Activated CD4-positive, alpha-beta memory T cell treated with anti-CD3 and anti-CD28 coated beads for 36 hours (primary cell): ENCODE measurements at regions not wholly inside any gene's neighbourhood (a gene's known extent, or its start where the extent isn't known, plus 50 kb on each side); places are given as distances from the start of the nearest gene placed in this dataset.

ENCODE experiments used
- CTCF ChIA-PET: fragments of 350-600 bp; sonication (Branson Sonifier 250); formaldehyde crosslinking; loops from one replicate; lab custom pipeline; 2021; ENCODE audit warnings: antibody characterized with exemption, inconsistent platforms; lab: Charles Lee
- POLR2A ChIA-PET: fragments of 350-600 bp; sonication (Branson Sonifier 250); formaldehyde crosslinking; loops from one replicate; lab custom pipeline; 2021; ENCODE audit warnings: antibody characterized with exemption; lab: Charles Lee
- DNase-seq: peaks from one replicate; pipeline ENCODE4 v3.0.0-alpha.2; 2020
- H3K27ac Mint-ChIP-seq: one replicate; pipeline ENCODE4 v1.8.0; 2021; ENCODE audit warnings: mixed read lengths
- H3K27me3 Mint-ChIP-seq: one replicate; pipeline ENCODE4 v1.8.0; 2021; ENCODE audit warnings: mixed read lengths
- H3K36me3 Mint-ChIP-seq: one replicate; pipeline ENCODE4 v1.8.0; 2021; ENCODE audit warnings: mixed read lengths
- H3K4me1 Mint-ChIP-seq: one replicate; pipeline ENCODE4 v1.8.0; 2021; ENCODE audit warnings: low read depth, mixed read lengths
- H3K4me3 Mint-ChIP-seq: one replicate; pipeline ENCODE4 v1.8.0; 2021; ENCODE audit warnings: mild to moderate bottlenecking, mixed read lengths
- H3K9me3 Mint-ChIP-seq: one replicate; pipeline ENCODE4 v1.8.0; 2021; ENCODE audit warnings: mixed read lengths
- intact Hi-C: fragments of 100-400 bp; cut with micrococcal nuclease; formaldehyde crosslinking; loops from one replicate; pipeline ENCODE4 v1.15.1; 2023

DNA sequence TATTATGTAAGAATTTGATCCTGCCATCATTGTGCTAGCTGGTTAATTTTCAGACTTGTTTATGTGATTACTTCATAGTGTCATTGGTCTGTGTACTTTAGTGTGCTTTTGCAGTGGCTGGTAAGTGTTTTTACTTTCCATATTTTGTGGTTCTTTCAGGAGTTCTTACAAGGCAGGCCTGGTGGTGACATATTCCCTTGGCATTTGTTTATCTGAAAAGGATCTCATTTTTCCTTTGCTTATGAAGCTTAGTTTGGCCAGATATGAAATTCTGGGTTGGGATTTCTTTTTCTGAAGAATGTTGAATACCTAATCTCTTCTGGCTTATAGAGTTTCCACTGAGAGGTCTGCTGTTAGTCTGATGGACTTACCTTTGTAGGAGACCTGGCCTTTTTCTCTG is 72.8 kb upstream of the MC4R start:
- intact Hi-C loops = no loop called here
- H3K36me3 Mint-ChIP-seq = no peaks in the 10 kb centered on the region
- H3K4me1 Mint-ChIP-seq = no peaks in the 10 kb centered on the region
- no peaks in the 10 kb centered on the region for H3K27me3 Mint-ChIP-seq
- CTCF ChIA-PET = no interaction called here
- POLR2A ChIA-PET = no interaction called here
- H3K27ac Mint-ChIP-seq = no peak overlapping the region
- H3K4me3 Mint-ChIP-seq = no peak overlapping the region
- peaks cover 10% of the 10 kb centered on the region for H3K9me3 Mint-ChIP-seq
- DNase-seq = no peak

DNA sequence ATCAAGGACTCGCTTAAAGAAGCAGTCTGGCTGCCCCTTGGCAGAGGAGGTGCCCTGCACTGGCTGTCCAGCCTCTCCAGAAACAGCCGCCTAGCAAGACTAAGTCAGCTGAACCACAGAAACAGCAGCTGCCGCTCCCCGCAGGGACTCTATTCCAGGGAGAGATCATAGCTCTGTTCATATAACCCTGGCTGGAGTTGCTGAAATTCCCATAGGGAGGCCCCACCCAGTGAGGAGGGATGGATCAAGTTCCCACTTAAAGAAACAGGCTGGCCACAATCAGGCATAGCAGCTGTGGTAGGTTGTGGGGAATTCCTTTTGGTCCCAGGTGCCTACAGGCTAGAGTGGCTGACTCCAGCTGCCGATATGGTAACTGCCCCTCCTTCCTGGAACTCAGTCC is 74.2 kb upstream of the MC4R start:
- Mint-ChIP-seq H3K4me3 (no peak overlapping the region), H3K4me1 (no peaks in the 10 kb centered on the region), H3K27ac (no peak overlapping the region), H3K9me3 (peaks cover 10% of the 10 kb centered on the region), H3K36me3 (no peaks in the 10 kb centered on the region), H3K27me3 (no peaks in the 10 kb centered on the region)
- intact Hi-C loops = no loop called here
- no peak for DNase-seq
- CTCF ChIA-PET = no interaction called here
- POLR2A ChIA-PET = no interaction called here

DNA sequence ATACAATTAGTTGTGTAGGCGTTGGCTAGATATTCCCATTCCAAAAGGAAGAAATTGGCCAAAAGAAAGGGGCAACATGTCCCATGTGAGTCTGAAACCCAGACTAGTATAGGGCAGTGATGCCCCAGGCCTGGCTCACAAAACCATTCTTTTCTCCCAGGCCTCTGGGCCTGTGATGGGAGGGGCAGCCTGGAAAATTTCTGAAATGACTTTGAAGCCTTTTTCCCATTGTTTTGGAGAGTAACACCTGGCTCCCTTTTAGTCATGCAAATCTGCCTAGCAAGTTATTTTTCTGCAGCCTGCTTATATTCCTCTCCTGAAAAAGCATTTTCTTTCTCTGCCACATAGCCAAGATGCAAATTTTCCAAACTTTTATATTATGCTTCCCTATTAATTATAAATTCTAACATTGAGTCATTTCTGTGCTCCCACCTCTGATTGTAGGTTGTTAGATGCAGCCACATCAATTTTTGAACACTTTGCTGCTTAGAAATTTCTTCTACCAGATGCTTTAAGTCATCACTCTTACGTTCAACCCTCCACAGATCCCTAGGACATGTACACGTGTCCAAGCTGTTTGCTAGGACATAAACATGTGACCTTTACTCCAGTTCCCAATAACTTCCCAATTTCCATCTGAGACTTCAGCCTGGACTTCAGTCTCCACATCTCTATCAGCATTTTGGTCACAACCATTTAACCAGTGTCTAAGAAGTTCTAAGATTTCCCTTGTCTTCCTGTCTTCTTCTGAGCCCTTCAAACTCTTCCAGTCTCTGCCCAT is 76.1 kb upstream of the MC4R start:
- peaks cover 7% of the 10 kb centered on the region for H3K9me3 Mint-ChIP-seq
- no peak overlapping the region for H3K27ac Mint-ChIP-seq
- ChIA-PET POLR2A (no interaction called here), CTCF (no interaction called here)
- no peaks in the 10 kb centered on the region for H3K4me1 Mint-ChIP-seq
- no peak for DNase-seq
- no peaks in the 10 kb centered on the region for H3K36me3 Mint-ChIP-seq
- no peaks in the 10 kb centered on the region for H3K27me3 Mint-ChIP-seq
- intact Hi-C loops = no loop called here
- no peak overlapping the region for H3K4me3 Mint-ChIP-seq

DNA sequence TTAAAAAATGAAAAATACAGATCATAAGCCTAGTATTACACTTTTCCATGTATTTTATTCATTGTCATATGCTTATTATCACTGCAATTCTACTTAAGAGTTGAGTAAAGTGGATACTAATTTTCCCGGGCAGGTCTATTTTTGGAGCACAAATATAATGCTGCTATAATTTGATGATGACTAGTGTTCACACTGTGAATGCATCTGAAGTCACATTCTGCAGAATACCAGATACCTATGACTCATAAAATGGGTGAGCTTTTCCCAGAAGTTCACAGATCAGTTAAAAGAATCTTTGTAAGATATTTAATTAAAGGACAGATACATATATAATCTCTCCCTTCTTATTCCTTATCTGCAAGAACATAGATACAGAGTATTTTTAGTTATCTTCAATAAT is 79.8 kb upstream of the MC4R start:
- Mint-ChIP-seq H3K4me3 (no peak overlapping the region), H3K27me3 (no peaks in the 10 kb centered on the region), H3K9me3 (peaks cover 10% of the 10 kb centered on the region), H3K36me3 (no peaks in the 10 kb centered on the region), H3K27ac (no peak overlapping the region), H3K4me1 (no peaks in the 10 kb centered on the region)
- intact Hi-C loops = no loop called here
- no peak for DNase-seq
- CTCF ChIA-PET = no interaction called here
- POLR2A ChIA-PET = no interaction called here

DNA sequence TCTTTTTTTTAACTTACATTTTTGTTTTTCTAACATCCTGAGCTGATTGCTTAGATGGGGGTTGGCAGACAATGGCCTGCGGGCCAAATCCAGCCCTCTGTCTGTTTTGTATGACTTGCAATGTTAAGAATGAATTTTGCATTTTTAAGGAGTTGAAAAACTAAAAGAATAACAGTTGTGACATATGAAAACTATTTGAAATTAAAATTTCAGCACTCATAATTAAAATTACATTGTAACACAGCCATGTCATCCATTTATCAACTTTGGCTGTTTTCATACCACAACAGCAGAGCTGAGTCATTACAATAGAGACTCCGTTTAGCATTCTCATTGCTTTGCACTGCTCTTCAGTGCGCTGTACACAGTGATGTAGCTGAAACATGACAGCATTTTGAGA is 94.1 kb upstream of the MC4R start:
- CTCF ChIA-PET = no interaction called here
- Mint-ChIP-seq H3K9me3 (no peaks in the 10 kb centered on the region), H3K36me3 (no peaks in the 10 kb centered on the region), H3K4me3 (no peak overlapping the region), H3K27ac (no peak overlapping the region), H3K27me3 (no peaks in the 10 kb centered on the region), H3K4me1 (no peaks in the 10 kb centered on the region)
- POLR2A ChIA-PET = no interaction called here
- DNase-seq = no peak
- intact Hi-C loops = no loop called here

DNA sequence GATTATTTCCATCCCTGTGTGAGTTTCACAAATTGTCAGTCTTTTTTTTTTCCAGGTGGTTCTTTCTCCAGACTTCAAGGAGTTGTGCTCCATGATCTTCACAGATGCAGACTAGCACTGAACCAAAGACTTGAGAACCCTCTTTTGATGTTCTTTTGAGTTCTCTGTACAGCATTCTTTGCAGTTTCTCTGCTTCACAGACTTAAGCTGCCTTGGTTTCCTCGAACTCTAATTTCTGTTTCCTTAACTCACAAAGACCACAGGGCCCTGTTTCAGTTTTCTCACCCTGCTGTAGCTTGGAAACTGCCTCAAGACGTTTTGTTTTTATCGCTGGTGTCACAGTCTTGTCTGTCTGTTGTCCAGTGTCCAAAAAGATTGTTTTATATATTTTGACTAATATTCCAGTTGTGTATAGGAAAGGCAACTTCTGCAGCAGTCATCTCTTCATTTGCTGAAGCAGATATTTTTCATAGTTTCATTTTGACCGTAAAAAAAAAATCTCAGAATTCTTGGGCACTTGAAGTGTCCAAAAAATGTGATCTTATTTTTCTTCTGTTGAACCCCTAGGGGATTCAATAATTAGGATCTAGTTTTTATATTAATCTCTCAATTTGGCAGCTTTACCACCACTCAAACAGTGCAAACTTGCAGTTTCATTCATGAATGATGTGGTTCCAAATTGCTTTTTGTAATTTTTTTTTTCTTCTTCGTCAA is 97.0 kb upstream of the MC4R start:
- DNase-seq = no peak
- peaks cover under 1% of the 10 kb centered on the region for H3K9me3 Mint-ChIP-seq
- CTCF ChIA-PET = no interaction called here
- POLR2A ChIA-PET = no interaction called here
- intact Hi-C loops = no loop called here
- no peaks in the 10 kb centered on the region for H3K36me3 Mint-ChIP-seq
- no peak overlapping the region for H3K4me3 Mint-ChIP-seq
- no peaks in the 10 kb centered on the region for H3K4me1 Mint-ChIP-seq
- H3K27ac Mint-ChIP-seq = no peak overlapping the region
- no peaks in the 10 kb centered on the region for H3K27me3 Mint-ChIP-seq

DNA sequence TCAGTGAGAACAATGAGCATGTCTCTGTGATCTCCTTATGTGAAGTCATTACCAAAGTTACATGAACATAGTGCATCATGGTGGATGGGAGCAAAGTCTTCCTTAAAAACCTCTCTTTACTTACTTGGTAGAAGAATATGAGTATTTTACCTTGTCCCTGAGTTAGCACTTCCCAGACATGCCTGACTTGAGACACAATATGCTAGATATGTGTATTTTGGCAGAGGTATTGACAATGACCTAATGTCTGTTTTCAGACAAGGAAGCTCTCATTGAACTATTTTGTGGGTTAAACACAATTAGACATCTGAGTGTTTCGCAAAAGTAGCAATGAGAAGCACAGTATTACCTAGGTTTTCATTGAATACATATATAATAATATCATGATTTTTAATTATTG is 99.1 kb upstream of the MC4R start:
- Mint-ChIP-seq H3K36me3 (no peaks in the 10 kb centered on the region), H3K4me1 (no peaks in the 10 kb centered on the region), H3K4me3 (no peak overlapping the region), H3K27me3 (no peaks in the 10 kb centered on the region), H3K27ac (no peak overlapping the region), H3K9me3 (peaks cover 5% of the 10 kb centered on the region)
- ChIA-PET CTCF (no interaction called here), POLR2A (no interaction called here)
- DNase-seq = no peak
- intact Hi-C loops = no loop called here

DNA sequence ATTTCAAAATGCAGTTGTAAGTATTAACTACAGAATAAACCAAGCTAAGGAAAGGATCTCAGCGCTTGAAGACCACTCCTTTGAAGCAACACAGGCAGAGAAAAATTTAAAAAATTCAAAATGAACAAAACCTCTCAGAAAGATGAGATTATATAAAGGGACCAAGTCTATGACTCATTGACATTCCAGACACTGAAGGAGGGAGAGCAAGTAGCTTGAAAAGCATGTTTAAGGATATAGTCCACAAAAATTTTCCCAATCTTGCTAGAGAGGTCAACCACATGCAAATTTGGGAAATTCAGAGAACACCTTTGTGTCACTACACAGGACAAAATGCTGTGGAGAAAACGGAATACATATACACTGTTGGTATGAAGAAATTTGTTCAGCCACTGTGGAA is 112.6 kb upstream of the MC4R start:
- H3K4me1 Mint-ChIP-seq = no peaks in the 10 kb centered on the region
- CTCF ChIA-PET = no interaction called here
- H3K27ac Mint-ChIP-seq = no peak overlapping the region
- intact Hi-C loops = no loop called here
- DNase-seq = no peak
- POLR2A ChIA-PET = no interaction called here
- peaks cover 5% of the 10 kb centered on the region for H3K9me3 Mint-ChIP-seq
- no peaks in the 10 kb centered on the region for H3K27me3 Mint-ChIP-seq
- H3K4me3 Mint-ChIP-seq = no peak overlapping the region
- no peaks in the 10 kb centered on the region for H3K36me3 Mint-ChIP-seq

DNA sequence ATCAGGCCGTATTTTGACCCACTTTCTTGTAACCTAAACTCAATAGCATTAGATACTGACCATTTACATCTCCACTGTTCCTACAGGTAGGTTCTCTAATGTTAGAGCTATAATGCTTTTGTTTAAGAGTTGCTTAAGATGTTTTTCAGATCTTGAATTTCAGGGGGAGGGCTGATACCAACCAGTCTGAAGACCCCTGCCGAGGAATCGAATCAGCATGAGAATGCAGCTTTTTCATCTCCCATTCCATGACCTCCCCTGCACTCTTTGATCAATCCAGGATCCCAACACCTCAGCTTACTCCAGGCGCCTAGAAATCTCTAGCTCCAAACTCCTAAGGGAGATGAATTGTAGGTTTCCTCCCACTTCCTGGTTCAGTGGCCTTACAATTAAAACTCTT is 120.5 kb upstream of the MC4R start:
- Mint-ChIP-seq H3K36me3 (no peaks in the 10 kb centered on the region), H3K9me3 (no peaks in the 10 kb centered on the region), H3K27me3 (no peaks in the 10 kb centered on the region), H3K4me1 (no peaks in the 10 kb centered on the region), H3K27ac (no peak overlapping the region), H3K4me3 (no peak overlapping the region)
- intact Hi-C loops = no loop called here
- ChIA-PET POLR2A (no interaction called here), CTCF (no interaction called here)
- DNase-seq = no peak

DNA sequence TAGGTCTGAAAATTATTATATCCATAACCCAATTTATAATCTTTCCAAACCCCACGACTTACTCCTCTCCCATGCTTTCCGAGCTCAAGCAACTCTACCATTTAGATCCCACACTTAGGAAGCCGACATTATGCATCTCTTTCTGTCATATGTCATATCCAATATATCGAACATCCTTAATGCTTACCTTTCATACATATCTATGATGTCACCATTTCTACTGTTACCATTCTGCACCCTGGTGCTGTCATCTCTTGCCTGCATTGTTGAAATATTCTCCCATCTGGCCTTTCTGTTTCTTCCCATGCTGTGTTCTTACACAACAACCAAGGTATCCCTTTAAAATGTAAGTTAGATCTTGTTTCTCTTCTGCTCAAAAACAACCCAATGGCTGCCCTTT is 127.1 kb upstream of the MC4R start:
- no peak for DNase-seq
- no peak overlapping the region for H3K27ac Mint-ChIP-seq
- no peaks in the 10 kb centered on the region for H3K4me1 Mint-ChIP-seq
- H3K36me3 Mint-ChIP-seq = no peaks in the 10 kb centered on the region
- no peak overlapping the region for H3K4me3 Mint-ChIP-seq
- ChIA-PET POLR2A (interaction anchor here (0.7 kb wide), 1 partner anchor 830 kb away, joined by 4 read pairs; no protein-coding TSS in a partner anchor), CTCF (no interaction called here)
- H3K9me3 Mint-ChIP-seq = no peaks in the 10 kb centered on the region
- intact Hi-C loops = no loop called here
- H3K27me3 Mint-ChIP-seq = no peaks in the 10 kb centered on the region

DNA sequence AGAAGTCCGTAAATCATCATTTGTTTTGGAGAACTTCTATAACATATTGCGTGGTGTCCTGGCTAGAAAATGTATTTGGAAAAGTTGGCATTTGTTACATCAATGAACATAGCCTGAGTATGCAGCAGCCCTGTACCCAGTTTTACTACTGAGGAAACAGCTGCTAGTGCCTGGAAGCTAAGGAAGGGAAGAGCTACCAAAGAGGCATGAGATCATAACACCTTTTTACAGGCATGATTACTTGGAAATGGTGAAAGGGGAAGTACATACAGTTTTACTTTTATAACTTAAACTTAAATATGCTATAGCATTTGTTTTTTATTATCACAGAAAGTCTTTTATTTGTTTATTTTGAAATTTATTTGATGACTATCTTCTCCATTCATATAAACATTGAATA is 128.4 kb upstream of the MC4R start:
- Mint-ChIP-seq H3K27ac (no peak overlapping the region), H3K4me3 (no peak overlapping the region), H3K27me3 (no peaks in the 10 kb centered on the region), H3K4me1 (no peaks in the 10 kb centered on the region), H3K9me3 (no peaks in the 10 kb centered on the region), H3K36me3 (no peaks in the 10 kb centered on the region)
- intact Hi-C loops = no loop called here
- CTCF ChIA-PET = no interaction called here
- DNase-seq = no peak
- POLR2A ChIA-PET = no interaction called here

DNA sequence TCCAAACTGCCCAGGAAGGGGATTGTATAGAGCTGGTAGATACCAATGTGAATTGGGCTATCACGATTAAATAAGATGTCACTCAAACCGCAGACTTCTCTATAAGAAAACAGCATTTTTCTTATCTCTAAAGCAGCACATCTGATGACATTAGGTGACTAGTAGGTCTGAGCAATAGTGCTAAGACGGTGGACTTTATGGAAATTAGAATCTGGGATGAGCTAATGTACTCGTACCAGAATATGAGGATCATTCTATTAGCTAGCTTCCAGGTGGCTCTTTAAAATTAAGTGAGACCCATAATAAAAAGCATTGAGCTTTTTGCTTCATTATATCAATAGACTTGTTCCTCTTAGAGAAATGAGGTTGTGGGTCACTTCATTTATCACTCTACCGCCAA is 130.0 kb upstream of the MC4R start:
- POLR2A ChIA-PET = no interaction called here
- Mint-ChIP-seq H3K4me1 (no peaks in the 10 kb centered on the region), H3K27ac (no peak overlapping the region), H3K27me3 (no peaks in the 10 kb centered on the region), H3K36me3 (no peaks in the 10 kb centered on the region), H3K4me3 (no peak overlapping the region), H3K9me3 (no peaks in the 10 kb centered on the region)
- DNase-seq = no peak
- intact Hi-C loops = no loop called here
- CTCF ChIA-PET = no interaction called here

DNA sequence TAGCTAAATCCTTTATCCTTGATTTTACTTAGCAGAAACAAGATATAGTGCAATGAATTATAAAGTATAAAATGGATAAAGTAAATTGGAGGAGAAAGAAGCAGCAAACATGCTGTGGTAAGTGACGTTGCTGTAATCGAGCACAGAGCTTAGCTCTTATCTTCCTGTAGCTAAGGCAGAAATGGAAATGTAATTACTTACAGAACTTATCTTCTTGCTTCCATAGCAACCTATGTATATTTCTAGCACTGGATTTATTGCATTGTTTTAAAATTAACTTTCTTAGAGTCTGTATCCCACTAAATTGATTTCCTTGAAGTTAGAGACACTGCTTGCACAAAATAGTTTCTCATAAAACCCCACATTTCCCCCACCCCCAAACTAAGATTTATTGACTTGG is 130.6 kb upstream of the MC4R start:
- H3K9me3 Mint-ChIP-seq = no peaks in the 10 kb centered on the region
- intact Hi-C loops = no loop called here
- no peak overlapping the region for H3K4me3 Mint-ChIP-seq
- H3K27ac Mint-ChIP-seq = no peak overlapping the region
- H3K36me3 Mint-ChIP-seq = no peaks in the 10 kb centered on the region
- H3K27me3 Mint-ChIP-seq = no peaks in the 10 kb centered on the region
- no peaks in the 10 kb centered on the region for H3K4me1 Mint-ChIP-seq
- DNase-seq = no peak
- POLR2A ChIA-PET = no interaction called here
- CTCF ChIA-PET = no interaction called here
